ENCODE measurements at regions not wholly inside any gene's neighbourhood (a gene's known extent, or its start where the extent isn't known, plus 50 kb on each side); places are given as distances from the start of the nearest gene placed in this dataset.
"Not testable (repeated sequence)": the region's sequence is repeated elsewhere in the genome, so short reads cannot be mapped to it uniquely, and the experiment has no call there.

DNA sequence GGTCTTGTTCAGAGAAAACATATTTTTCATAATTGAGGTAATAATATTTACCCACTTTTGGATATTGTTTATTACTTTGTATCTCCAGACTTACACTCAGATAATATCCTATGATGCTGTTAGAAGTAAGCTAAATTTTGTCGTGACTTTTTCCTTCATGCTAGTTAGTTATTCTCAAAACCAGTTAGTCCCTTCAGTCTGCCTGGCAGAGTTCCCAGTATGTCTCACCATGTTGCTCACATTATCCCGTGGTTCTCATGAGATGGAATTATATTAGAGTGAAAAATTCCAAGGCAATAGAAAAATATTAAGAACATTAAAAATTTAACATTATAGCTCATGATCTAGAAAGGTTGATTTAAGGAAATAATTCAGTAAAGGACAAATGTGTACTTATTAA lies 81.5 kb upstream of the SMIM30 start:
- DNase-seq (ENCODE audit: low spot score in 2 of 2) (no peak), FAIRE-seq (no peak)

DNA sequence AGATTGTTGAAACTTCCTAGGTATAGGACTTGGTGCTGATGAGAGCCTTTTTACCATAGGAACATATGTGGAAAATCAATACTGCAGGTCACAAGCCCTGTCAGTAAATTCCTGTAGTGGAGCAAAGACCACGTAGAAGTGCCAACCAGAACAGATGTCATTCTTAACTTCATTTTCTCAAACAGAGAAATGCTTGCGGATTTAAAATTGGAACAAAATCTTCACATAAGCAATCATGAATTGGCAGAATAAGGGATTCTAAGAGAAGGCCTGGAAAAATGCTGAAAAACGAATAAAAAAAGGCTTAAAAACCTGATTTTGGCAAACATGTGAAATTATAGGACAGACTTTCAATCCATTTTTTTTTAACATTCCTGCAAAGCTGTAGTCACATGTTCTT lies 80.8 kb upstream of the SMIM30 start:
- FAIRE-seq (no peak), DNase-seq (ENCODE audit: low spot score in 2 of 2) (no peak)

DNA sequence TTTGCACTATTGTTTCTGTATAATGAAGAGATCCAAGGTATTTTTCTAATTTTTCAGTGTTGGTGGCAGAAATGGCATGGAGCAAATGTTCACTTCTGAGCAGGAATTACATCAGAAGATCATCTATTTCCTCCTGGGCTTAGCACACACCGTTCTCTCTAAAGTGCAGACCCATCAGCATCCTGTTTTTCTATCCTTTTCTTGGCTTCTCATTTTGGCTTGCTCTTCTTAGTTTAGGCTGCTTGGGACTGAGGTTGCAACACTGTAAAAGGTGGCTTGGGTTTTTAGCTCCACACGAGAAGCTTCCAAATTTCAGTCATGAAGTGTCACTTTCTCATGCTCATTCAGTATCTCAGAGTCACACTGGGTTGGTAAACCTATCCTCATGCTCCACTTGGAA lies 79.9 kb upstream of the SMIM30 start:
- DNase-seq (ENCODE audit: low spot score in 2 of 2), result no peak
- FAIRE-seq, result no peak

- no peak for FAIRE-seq
- DNase-seq (ENCODE audit: low spot score in 2 of 2), result no peak
These were observed 78.9 kb upstream of the SMIM30 start for GRCh38 chr7:113197274-113197673.

DNA sequence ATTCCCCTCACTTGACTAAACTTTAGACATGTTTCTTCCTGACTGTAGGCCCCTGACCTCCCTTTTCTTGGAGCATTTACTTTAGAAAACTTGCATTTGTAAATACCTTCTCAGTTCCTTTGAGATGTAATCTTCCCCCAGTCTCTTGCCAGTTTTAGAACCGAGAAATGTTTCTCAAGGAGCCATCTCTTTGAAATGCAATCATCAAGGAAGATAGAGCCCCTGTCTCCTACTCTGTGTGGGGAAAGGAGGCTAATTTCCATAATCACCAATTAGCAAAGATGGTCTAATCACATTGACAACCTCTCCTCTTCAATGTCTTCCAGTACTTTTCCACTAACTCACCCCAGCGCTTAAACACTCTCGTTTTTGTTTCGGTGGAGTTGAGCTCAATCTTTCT lies 70.0 kb upstream of the SMIM30 start:
- DNase-seq (ENCODE audit: low spot score in 2 of 2) (no peak), FAIRE-seq (no peak)

GRCh38 chr7:113179313-113179712 lies 61.0 kb upstream of the SMIM30 start:
- no peak for DNase-seq (ENCODE audit: low spot score in 2 of 2)
- no peak for FAIRE-seq

- DNase-seq (ENCODE audit: low spot score in 2 of 2), result no peak
These were observed 58.5 kb upstream of the SMIM30 start for GRCh38 chr7:113176836-113177235.

DNA sequence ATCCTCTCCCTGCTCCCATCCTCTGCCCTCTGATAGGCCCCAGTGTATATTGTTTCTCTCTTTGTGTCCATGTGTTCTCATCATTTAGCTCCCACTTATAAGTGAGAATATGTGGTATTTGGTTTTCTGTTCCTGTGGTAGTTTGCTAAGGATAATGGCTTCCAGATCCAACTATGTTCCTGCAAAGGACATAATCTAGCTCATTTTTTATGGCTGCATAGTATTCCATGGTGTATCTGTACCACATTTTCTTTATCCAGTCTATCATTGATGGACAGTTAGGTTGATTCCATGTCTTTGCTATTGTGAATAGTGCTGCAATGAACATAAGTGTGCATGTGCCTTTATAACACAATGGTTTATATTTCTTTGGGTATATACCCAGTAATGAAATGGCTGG lies 57.8 kb upstream of the SMIM30 start:
- not testable (repeated sequence) for FAIRE-seq; DNase-seq (ENCODE audit: low spot score in 2 of 2)

More at GRCh38 chr7:113176836-113177235, 58.5 kb upstream of the SMIM30 start:
- FAIRE-seq, result no peak

- no peak for DNase-seq (ENCODE audit: low spot score in 2 of 2)
- no peak for FAIRE-seq
These were observed 57.3 kb upstream of the SMIM30 start for GRCh38 chr7:113175525-113176104.

DNA sequence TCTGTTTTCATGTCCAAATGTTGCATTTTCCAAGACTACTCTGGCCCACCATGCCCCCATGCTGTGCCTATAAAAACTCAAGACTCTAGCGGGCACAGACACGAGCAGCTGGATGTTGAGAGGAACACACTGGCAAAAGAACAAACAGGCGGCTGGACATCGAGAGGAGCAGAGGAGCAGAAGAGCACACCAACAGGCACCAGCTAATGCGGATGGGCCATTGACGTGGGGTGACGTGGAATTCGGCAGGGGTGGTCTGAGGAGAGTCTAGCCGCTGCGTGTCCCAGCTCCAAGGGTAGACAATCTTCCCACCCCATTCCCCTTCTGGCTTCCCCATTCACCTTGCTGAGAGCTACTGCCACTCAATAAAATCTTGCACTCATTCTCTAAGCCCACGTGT lies 54.4 kb upstream of the SMIM30 start:
- FAIRE-seq (no peak), DNase-seq (ENCODE audit: low spot score in 2 of 2) (no peak)

GRCh38 chr7:113170591-113170990 lies 52.2 kb upstream of the SMIM30 start:
- no peak for DNase-seq (ENCODE audit: low spot score in 2 of 2)
- FAIRE-seq, result no peak

Measured in frontal cortex (tissue), 3 donors.